DMS 273 (cell line): ENCODE measurements at regions not wholly inside any gene's neighbourhood (a gene's known extent, or its start where the extent isn't known, plus 50 kb on each side); places are given as distances from the start of the nearest gene placed in this dataset.

Experiments
- DNase-seq: peaks from one replicate; lab custom pipeline; 2025; ENCODE audit not compliant: unreplicated experiment; lab: John Stamatoyannopoulos, UW

DNA sequence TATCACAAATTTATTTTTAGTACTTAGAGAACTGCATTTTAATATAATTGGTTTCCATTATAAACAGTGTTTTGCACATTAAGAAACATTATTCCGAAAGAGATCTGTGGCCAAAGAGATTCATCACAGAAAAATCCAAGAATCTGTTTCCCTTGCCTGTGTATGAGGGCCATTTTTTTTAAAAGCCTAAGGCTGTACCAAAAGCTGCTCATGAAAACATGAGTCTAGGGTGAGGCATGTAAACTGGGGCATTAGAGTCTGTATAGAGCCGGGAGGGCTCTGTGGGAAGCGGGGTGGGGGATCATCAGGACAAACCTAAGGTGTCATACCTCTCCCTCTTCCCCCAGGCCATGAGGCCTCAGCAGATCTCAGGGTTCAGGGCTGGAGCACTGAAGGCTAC lies 223.8 kb downstream of the FBXO15 start:
- DNase-seq: no peak

DNA sequence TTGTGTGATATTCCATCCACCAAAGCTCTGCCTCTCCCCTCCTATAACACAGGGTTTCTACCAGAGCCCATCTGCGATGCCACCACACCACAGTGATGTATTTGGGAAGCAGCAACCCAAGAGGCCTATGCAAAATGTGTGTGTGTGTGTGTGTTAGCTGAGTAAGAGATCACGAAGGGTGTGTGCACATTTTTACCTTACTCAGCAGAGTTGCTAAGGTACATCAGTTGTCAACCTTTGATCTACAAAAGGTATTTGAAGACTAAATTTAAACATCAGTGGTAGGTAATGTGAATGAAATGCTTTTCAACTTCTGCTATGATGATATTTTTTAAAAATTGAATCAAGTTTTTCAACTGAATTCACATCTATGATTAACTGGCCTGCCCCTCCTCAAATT lies 227.6 kb downstream of the FBXO15 start:
- DNase-seq: no peak

- no peak for DNase-seq
Measured at GRCh38 chr18:73918816-73919215, 228.8 kb downstream of the FBXO15 start.

GRCh38 chr18:73917046-73917445 lies 230.6 kb downstream of the FBXO15 start:
- DNase-seq: no peak

DNA sequence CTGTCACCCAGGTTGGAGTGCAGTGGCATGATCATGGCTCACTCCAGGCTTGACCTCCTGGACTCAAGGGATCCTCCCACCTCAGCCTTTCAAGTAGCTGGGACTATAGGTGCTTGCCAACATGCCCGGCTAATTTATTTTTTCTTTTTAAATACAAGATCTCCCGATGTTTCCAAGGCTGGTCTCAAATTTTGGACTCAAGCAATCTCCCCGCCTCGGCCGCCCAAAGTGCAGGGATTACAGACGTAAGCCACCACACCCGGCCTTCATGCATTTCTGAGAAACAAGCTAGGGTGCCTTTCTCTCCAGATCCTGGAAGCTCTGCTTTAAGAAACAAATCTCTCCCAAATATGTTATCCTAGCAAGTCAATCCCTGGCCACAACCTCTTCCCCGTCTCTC lies 234.1 kb downstream of the FBXO15 start:
- DNase-seq: no peak

DNA sequence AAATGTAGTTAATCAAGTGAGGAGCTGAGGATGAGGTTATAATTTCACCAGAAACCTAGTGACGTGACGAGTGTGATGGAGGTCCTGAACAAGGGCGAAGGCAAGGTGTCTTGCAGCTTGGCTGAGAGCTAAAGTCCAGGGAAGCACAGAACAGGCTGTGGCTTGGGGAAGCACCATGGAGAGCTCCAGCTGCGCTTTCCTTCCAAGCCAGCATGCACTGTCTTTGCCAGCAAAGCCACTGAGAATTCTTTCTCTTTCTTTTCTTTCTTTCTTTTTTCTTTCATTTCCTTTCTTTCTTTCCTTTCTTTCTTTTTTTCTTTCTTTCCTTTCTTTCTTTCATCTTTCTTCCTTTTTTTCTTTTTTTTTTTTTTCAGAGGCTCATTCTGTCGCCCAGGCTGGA lies 239.3 kb downstream of the FBXO15 start:
- no peak for DNase-seq

GRCh38 chr18:73901566-73901965 lies 246.1 kb downstream of the FBXO15 start:
- DNase-seq: no peak

- DNase-seq: no peak
Measured at GRCh38 chr18:73901151-73901550, 246.5 kb downstream of the FBXO15 start.

- DNase-seq: no peak
Measured at GRCh38 chr18:73900106-73900835, 247.4 kb downstream of the FBXO15 start.

DNA sequence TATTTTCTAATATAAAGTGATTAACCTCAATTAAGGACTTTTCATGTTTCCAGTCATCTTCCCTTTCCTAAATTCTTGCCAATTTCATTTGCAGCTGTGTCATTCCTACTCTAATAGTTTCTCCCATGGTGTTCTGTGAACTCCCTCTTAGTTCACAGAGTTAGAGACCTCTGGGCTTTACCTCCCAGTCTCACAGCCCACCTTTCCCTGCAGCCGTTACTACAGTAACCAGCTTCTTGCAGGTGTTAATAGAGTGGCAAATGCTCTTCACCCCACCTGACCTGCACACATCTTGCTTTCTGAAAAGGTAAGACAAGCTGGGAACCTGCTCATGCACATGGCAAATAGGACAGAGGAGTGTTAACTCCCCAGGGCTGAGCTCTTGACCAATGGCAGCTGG lies 250.1 kb downstream of the FBXO15 start:
- no peak for DNase-seq

DNA sequence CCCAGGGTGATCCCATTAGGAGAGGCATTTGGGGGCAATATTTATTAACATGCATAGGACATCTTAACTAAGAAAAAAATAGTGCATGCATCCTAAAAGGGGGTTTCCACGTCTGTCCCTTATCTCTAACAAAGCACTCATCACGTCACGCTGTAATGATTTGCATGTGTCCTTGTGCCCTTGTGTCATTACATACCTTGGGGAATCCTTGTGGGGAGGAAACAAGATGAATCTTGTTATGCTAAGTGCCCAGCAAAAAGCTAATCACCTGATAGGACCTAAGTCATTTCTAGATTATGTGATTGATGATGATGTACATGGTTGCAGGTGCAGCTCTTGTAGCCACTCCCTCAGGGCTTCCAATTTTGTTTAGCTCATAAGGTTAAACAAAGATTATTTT lies 250.9 kb downstream of the FBXO15 start:
- DNase-seq: no peak

GRCh38 chr18:73895701-73896100 lies 251.9 kb downstream of the FBXO15 start:
- DNase-seq: no peak

GRCh38 chr18:73893880-73894279 lies 253.8 kb downstream of the FBXO15 start:
- DNase-seq: no peak

DNA sequence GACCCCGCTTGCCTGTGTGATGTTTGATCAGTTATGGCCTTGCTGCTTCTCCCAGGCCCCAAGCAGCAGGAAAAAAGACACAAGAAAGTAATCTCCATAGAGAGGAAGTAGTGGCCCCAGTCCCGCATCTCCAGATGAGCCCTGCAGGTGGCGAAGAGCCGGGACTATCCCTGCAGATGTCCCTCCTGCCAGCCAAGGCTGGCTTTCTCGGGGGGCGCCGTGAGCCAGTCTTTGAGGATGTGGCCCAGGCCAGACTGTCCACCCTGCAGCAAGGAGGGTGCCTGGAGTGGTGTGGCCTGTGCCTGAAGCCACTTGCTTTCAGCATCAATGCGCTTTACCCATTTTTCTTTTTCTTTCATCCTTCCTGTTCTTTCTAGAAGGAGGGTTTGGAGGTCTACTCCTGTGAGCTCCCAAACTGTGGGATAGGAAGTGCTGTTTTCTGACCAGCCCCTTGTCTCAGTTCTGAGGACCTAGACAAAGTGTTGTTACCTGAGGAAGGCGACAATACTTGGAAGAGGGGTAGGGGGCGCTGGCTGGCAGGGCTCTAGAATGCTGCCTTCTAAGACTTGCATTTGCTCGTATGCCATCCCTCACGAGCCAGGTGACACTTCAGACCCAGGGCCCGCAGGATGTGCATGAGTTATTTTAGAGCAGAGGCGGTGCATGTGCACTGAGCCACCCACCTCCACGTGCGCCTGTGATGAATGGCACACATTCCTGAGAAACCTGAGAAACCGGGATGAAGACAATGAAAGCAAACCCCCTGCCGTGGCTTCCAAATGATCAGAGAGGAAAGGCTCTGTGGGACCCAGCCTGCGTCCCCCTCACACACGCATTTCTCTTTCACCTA lies 255.8 kb downstream of the FBXO15 start:
- DNase-seq: no peak

- DNase-seq: no peak
Measured at GRCh38 chr18:73888565-73888964, 259.1 kb downstream of the FBXO15 start.

- DNase-seq: no peak
Measured at GRCh38 chr18:73887801-73888200, 259.8 kb downstream of the FBXO15 start.

- no peak for DNase-seq
Measured at GRCh38 chr18:73884868-73885267, 262.8 kb downstream of the FBXO15 start.

DNA sequence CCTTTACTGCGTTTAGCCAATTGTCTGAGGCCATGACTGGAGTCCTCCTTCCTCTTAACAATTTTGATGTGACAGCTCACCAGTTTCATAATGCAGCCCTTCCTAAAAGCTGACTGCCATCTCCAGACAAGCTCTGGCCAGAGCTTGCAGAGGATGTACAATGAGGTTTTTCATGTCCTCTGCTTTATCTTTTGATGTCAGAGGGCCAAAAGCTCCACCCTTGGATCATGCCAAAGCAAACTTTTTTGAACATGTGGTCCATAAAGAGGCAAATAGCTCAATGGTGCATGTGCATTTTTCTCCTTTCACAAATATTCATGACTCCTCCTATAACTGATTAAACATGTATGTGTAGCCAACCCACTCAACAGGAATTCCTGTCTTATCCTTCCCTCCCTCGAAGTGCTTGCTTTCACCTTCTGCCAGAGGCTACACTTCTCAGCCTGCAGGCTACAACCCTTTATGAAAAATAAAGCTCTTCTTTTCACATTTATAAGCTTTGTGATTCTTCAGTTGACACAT lies 266.2 kb downstream of the FBXO15 start:
- DNase-seq: no peak

DNA sequence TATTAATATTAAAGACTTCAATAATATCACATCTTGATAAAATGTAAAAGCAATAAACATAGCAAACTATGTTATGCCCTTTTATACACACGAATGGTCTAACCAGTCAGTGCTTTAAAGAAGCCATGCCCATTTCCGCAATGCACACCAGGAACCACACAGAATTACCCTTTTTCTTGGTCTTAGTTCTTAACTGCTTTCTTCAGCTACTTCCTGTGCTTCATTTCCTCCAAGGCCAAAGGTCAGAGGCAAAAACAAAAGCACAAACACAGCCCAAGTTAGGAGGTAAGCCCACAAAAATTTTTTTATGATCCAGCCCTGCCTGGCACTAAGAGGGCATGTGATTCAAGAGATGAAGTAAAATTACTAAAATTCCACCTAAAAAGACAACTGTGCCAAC lies 267.2 kb downstream of the FBXO15 start:
- DNase-seq: no peak

- DNase-seq: no peak
Measured at GRCh38 chr18:73879766-73880165, 267.9 kb downstream of the FBXO15 start.

DNA sequence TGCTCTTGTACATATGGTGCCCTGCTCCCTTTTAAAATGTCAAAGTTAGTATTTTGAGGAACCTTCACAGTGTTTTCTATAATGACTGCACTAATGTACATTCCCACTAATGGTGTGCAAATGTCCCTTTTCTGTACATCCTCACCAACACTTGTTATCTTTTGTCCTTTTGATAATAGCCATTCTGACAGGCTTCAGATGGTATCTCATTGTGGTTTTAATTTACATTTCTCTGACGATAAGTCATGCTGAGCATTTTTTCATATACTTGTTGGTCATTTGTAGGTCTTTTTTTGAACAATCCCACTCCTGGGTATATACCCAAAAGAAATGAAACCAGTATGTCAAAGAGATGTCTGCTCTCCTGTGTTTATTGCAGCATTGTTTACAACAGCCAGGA lies 268.3 kb downstream of the FBXO15 start:
- DNase-seq: no peak

- DNase-seq: no peak
Measured at GRCh38 chr18:73869182-73869581, 278.5 kb downstream of the FBXO15 start.
